GM12865 (cell line): ENCODE measurements at regions not wholly inside any gene's neighbourhood (a gene's known extent, or its start where the extent isn't known, plus 50 kb on each side); places are given as distances from the start of the nearest gene placed in this dataset.
A peak's percentile ranks its signal among the peaks of the same experiment; 100 is the strongest.

Experiments
- DNase-seq: peaks from one replicate; pipeline ENCODE4 v3.0.0; 2010; ENCODE audit warnings: low read depth
- H3K4me3 ChIP-seq: 2 replicates; pipeline ENCODE4 v1.5.1; 2011; ENCODE audit warnings: mild to moderate bottlenecking, low read depth, low read length, control low read depth
- TF ChIP-seq, protein P1 (sequence below): IDR thresholded peaks from 2 replicates; pipeline ENCODE4 v1.5.1; 2011; ENCODE audit warnings: low read length, control low read depth, low read depth, inconsistent platforms; ENCODE audit not compliant: insufficient read depth; ENCODE audit errors: missing control alignments

DNA sequence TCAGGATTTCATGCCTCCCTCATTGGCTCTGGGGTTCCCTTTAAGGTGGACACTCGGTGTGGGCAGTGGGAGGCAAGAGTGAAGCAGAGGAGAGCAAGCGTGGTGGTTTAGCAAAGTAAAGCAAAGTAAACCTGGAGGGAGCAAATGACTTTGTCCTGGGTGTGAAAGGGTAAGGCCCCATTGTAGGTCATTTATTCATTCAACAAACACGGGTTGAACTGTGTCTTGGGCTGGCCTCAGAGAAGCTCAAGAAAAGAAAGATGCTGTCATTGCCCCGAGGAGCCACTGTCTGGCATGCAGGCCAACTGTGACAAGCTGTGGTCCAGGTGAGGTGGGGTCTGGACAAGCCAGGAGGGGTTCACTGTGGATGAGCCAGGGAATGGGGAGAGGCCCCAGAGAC lies 68.9 kb upstream of the DLK1 start:
- no peak overlapping the region for H3K4me3 ChIP-seq
- TF ChIP-seq, protein P1, sequence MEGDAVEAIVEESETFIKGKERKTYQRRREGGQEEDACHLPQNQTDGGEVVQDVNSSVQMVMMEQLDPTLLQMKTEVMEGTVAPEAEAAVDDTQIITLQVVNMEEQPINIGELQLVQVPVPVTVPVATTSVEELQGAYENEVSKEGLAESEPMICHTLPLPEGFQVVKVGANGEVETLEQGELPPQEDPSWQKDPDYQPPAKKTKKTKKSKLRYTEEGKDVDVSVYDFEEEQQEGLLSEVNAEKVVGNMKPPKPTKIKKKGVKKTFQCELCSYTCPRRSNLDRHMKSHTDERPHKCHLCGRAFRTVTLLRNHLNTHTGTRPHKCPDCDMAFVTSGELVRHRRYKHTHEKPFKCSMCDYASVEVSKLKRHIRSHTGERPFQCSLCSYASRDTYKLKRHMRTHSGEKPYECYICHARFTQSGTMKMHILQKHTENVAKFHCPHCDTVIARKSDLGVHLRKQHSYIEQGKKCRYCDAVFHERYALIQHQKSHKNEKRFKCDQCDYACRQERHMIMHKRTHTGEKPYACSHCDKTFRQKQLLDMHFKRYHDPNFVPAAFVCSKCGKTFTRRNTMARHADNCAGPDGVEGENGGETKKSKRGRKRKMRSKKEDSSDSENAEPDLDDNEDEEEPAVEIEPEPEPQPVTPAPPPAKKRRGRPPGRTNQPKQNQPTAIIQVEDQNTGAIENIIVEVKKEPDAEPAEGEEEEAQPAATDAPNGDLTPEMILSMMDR = no peak
- no peak for DNase-seq

DNA sequence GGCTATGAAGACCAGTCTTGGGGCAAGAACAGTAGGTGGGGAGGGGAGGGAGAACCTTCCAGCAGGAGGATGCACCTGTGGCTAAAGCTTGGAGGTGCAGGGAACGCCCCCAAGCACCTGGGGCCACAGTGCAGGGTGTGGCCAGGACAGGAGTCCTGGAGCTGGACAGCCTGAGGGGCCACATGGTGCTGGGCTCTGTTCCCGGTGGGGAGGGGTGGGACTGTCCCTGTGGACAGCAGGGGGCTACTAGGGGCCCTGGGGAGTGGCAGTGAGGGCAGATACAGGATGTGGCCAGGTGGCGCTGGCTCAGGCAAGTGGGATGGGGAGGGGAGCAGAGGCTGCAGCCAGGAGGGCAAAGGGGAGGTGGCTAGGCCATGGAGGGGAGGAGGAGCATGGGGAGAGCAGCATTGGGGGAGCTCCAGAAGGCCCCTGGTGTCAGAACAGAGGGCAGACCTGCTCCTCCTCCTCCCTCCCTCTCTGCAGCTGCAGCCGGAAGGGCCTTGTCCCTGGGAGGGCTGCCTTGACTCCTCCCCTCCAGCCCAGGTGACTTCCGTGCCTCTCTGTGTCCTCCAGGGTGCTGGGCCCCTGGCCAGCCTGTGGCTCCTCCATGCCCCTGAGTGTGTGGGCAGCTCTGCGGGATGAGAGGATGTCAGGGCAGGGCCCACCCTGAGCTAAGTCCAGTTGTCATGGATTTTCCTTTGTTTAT lies 68.4 kb upstream of the DLK1 start:
- DNase-seq = no peak
- TF ChIP-seq, protein P1 = no peak
- no peak overlapping the region for H3K4me3 ChIP-seq

DNA sequence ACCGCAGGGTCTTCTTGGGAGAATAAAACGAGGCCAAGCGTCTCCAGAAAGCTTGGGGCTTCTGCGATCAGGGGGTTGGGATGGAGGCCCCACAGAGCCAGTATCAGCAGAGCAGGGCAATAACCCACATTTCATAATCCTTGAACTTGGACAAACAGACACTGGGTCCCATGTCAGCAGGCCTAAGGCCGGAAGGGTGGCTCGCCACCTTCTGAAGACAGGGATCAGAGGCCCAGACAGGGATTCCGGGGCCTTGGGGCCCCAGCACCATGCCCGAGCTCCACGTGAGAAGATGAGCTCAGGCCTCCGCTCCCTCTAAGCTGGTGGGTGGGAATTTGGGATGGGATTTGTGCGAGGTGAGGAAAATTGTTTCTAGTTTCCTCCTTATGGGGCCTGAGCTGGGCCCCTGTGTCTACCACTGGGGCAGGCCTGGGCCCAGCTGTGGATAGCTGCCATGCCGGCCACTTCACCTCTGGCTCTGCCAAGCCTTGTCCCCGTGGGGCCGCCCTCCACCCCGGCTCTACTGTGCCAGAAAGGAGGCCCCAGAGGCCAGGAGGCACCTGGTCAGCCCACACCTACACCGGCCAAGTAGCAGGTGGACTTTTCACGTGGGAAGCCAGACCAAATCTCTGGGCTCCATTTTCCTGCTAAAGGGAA lies 67.2 kb upstream of the DLK1 start:
- H3K4me3 ChIP-seq = no peak overlapping the region
- TF ChIP-seq, protein P1 = no peak
- no peak for DNase-seq

DNA sequence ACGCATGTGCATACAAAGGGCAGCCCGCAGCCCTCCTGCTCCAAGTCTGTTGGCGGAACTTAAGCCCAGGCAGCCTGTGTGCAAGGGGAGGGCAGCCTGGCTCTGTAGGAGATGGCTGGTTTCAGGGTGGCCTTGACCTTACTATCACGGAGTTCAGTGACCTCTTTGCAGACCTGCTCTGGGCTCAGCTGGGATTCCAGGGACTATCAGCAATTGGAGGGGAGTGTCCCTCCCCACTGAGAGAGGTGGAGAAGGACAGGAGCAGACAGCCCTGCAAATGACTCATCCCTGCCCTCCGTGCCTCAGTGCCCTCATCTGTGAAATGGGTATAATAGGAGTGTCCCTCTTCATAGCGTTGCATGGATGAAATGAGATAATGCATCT lies 66.2 kb upstream of the DLK1 start:
- DNase-seq = no peak
- TF ChIP-seq, protein P1 = no peak
- H3K4me3 ChIP-seq = no peak overlapping the region

DNA sequence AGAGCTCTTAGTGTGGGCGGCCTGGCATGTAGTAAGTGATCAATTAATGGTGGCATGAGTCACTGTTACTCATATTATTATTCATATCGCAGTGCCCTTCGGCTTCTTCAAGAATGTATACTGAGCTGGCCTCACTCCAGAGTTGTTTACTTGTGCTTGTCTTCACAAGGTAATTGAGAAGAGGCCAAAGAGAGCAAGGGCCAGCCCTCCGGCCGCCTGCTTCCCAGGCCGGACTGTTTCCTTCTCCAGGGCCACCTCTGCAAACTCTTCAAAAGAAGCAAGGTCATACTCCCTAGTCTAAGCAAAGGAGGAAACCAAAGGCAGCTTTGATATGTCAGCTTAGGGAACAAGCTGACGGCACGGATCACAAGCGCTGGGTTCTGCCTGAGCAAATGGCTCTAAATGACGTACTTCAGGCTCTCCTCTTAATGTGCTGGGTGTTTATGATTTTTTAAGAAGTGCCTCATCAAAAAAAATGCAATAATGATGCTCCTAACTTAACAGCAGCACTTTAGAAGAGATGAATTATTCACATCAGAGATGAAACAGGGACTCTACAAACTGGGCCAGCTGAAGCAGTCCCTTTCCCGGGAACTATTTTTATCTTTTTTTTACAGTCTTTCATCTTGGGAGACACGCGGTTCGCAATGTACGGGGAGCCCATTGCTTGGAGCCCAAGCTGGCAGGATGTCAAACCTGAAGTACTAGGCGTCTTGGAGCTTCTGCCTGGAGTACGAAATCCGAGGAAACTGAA lies 65.6 kb upstream of the DLK1 start:
- TF ChIP-seq, protein P1 = no peak
- H3K4me3 ChIP-seq = no peak overlapping the region
- DNase-seq = no peak

DNA sequence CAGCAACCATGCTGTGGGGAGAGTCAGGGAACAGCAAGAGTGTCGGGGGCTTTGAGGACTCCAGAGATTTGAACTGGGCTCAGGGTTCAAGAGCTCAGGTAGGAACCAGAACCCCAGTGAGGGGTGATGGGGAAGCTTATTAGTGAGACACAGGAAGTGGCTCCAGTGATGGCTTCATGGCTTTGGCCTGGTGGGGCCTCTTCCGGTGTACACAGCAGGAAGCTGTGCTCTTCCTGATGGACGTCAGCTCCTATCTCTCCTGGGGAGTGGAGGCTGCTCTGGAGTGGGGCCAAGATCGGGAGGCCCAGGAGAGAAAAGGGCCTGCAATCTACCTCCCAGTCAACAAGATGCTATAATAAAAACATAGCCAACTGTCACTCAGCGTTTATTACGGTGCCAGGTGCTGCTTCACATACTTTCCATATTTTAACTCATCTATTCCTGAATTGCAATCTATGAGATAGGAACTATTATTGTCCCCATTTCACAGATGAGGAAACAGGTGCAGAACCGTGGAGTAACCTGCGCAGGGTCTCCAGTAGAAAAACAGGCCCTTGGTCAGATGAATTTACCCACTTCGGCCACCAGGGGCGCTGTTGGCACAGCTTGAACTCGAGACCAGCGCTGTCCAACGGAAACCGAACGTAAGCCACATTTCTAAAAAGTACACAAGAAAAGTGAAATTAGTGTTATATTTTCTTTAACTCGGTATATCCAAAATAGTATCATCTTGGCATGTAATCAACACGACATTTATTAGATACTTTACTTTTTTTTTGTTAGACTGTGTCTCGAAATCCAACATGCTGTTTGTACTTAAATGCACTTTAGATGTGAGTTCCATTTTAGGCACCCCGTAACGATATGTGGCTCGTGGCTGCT lies 63.6 kb upstream of the DLK1 start:
- DNase-seq = peak; percentile 65
- H3K4me3 ChIP-seq = no peak overlapping the region
- TF ChIP-seq, protein P1 = peak; percentile 82
